ENCODE measurements at regions not wholly inside any gene's neighbourhood (a gene's known extent, or its start where the extent isn't known, plus 50 kb on each side); places are given as distances from the start of the nearest gene placed in this dataset.

- Histone ChIP-seq H3K27ac (ENCODE audit: low read length) (no peak overlapping the region), H3K4me1 (ENCODE audit: control insufficient read depth, insufficient read depth, low read length) (no peaks in the 10 kb centered on the region), H3K36me3 (ENCODE audit: control insufficient read depth, insufficient read depth, low read length) (no peaks in the 10 kb centered on the region), H3K9me3 (ENCODE audit: control insufficient read depth, insufficient read depth, low read depth, low read length) (no peaks in the 10 kb centered on the region), H3K4me3 (ENCODE audit: low read depth in 2 of 2, low read length in 2 of 2) (no peak overlapping the region), H3K27me3 (ENCODE audit: control insufficient read depth, insufficient read depth, low read length) (no peaks in the 10 kb centered on the region)
- no TSS peak for BruUV-seq (replicated peaks)
- ATAC-seq (no peak), DNase-seq (ENCODE audit: low read depth, low spot score) (no peak)
- POLR2A ChIA-PET: interaction anchor here (0.6 kb wide), 1 partner anchor 429 kb away, joined by 3 read pairs; no protein-coding TSS in a partner anchor
- intact Hi-C loops (cut with micrococcal nuclease; ENCODE audit: unreplicated experiment) (no loop called here), in situ Hi-C loops (cut with HindIII; ENCODE audit: low pct_unique_long_range_greater_than_20kb, low sequenced_read_pairs) (no loop called here)
- TF ChIP-seq POLR2AphosphoS5 (IDR thresholded peaks at IDR 0.05; ENCODE audit: low read depth, low read length) (no peak), SIN3A (IDR thresholded peaks at IDR 0.05; ENCODE audit: borderline replicate concordance, insufficient read depth, low read depth, low read length) (no peak), CTCF (IDR thresholded peaks at IDR 0.05) (no peak), TCF7L2 (IDR thresholded peaks at IDR 0.05; ENCODE audit: low read depth, low read length) (no peak), REST (IDR thresholded peaks at IDR 0.05; ENCODE audit: insufficient read depth in 1 of 2, low read depth in 2 of 2, low read length in 1 of 2) (no peak)
- CTCF ChIA-PET: interaction anchor here (0.7 kb wide), 1 partner anchor 11 kb away, joined by 3 read pairs; no protein-coding TSS in a partner anchor
Measured at GRCh38 chr2:60259781-60260180, 293.7 kb downstream of the BCL11A start.

GRCh38 chr2:60252581-60253150 is 300.8 kb downstream of the BCL11A start:
- intact Hi-C loops (cut with micrococcal nuclease; ENCODE audit: unreplicated experiment) (no loop called here), in situ Hi-C loops (cut with HindIII; ENCODE audit: low pct_unique_long_range_greater_than_20kb, low sequenced_read_pairs) (no loop called here)
- TF ChIP-seq SIN3A (IDR thresholded peaks at IDR 0.05; ENCODE audit: borderline replicate concordance, insufficient read depth, low read depth, low read length) (no peak), TCF7L2 (IDR thresholded peaks at IDR 0.05; ENCODE audit: low read depth, low read length) (no peak), CTCF (IDR thresholded peaks at IDR 0.05) (no peak), POLR2AphosphoS5 (IDR thresholded peaks at IDR 0.05; ENCODE audit: low read depth, low read length) (no peak), REST (IDR thresholded peaks at IDR 0.05; ENCODE audit: insufficient read depth in 1 of 2, low read depth in 2 of 2, low read length in 1 of 2) (no peak)
- no peak overlapping the region for H3K27ac ChIP-seq (ENCODE audit: low read length)
- no peak overlapping the region for H3K4me3 ChIP-seq (ENCODE audit: low read depth in 2 of 2, low read length in 2 of 2)
- no peak for DNase-seq (ENCODE audit: low read depth, low spot score)
- CTCF ChIA-PET: no interaction called here
- no peaks in the 10 kb centered on the region for H3K27me3 ChIP-seq (ENCODE audit: control insufficient read depth, insufficient read depth, low read length)
- no peaks in the 10 kb centered on the region for H3K4me1 ChIP-seq (ENCODE audit: control insufficient read depth, insufficient read depth, low read length)
- no peaks in the 10 kb centered on the region for H3K9me3 ChIP-seq (ENCODE audit: control insufficient read depth, insufficient read depth, low read depth, low read length)
- no peak for ATAC-seq
- POLR2A ChIA-PET: no interaction called here
- no peaks in the 10 kb centered on the region for H3K36me3 ChIP-seq (ENCODE audit: control insufficient read depth, insufficient read depth, low read length)
- no TSS peak for BruUV-seq (replicated peaks)
